ENCODE measurements at regions not wholly inside any gene's neighbourhood (a gene's known extent, or its start where the extent isn't known, plus 50 kb on each side); places are given as distances from the start of the nearest gene placed in this dataset.

- DNase-seq: no peak
Observed at GRCh38 chr4:146998157-146998556, 52.5 kb upstream of the TTC29 start.

- DNase-seq: no peak
Observed at GRCh38 chr4:147003956-147004809, 58.5 kb upstream of the TTC29 start.

- no peak for DNase-seq
Observed at GRCh38 chr4:147006229-147006628, 60.6 kb upstream of the TTC29 start.

GRCh38 chr4:147009875-147010274, 64.2 kb upstream of the TTC29 start:
- DNase-seq: no peak

- DNase-seq: no peak
Observed at GRCh38 chr4:147011411-147011810, 65.7 kb upstream of the TTC29 start.

GRCh38 chr4:147012059-147012707, 66.5 kb upstream of the TTC29 start:
- DNase-seq: no peak

GRCh38 chr4:147014946-147015345, 69.3 kb upstream of the TTC29 start:
- DNase-seq: no peak

GRCh38 chr4:147015491-147015890, 69.8 kb upstream of the TTC29 start:
- DNase-seq: no peak

GRCh38 chr4:147017081-147017480, 71.4 kb upstream of the TTC29 start:
- no peak for DNase-seq

- DNase-seq: no peak
Observed at GRCh38 chr4:147019091-147019490, 73.4 kb upstream of the TTC29 start.

GRCh38 chr4:147020456-147020855, 74.8 kb upstream of the TTC29 start:
- no peak for DNase-seq

- DNase-seq: no peak
Observed at GRCh38 chr4:147025042-147025441, 79.4 kb upstream of the TTC29 start.

GRCh38 chr4:147029296-147029695, 83.6 kb upstream of the TTC29 start:
- DNase-seq: no peak

GRCh38 chr4:147034372-147034771, 88.7 kb upstream of the TTC29 start:
- DNase-seq: no peak

GRCh38 chr4:147037069-147037468, 91.4 kb upstream of the TTC29 start:
- DNase-seq: no peak

GRCh38 chr4:147039976-147040575, 94.4 kb upstream of the TTC29 start:
- no peak for DNase-seq

GRCh38 chr4:147040874-147041273, 95.2 kb upstream of the TTC29 start:
- DNase-seq: no peak

GRCh38 chr4:147041376-147041775, 95.7 kb upstream of the TTC29 start:
- DNase-seq: no peak

GRCh38 chr4:147042046-147042445, 96.4 kb upstream of the TTC29 start:
- no peak for DNase-seq

- no peak for DNase-seq
Observed at GRCh38 chr4:147044241-147044640, 98.6 kb upstream of the TTC29 start.

- DNase-seq: no peak
Observed at GRCh38 chr4:147049946-147050345, 104.3 kb upstream of the TTC29 start.

GRCh38 chr4:147050356-147050765, 104.7 kb upstream of the TTC29 start:
- DNase-seq: no peak

GRCh38 chr4:147052361-147052760, 106.7 kb upstream of the TTC29 start:
- DNase-seq: no peak

- DNase-seq: no peak
Observed at GRCh38 chr4:147054228-147054872, 108.7 kb upstream of the TTC29 start.

All from NCI-H446 treated with DMSO at 0.1 percent for 48 hours (cell line).